ENCODE measurements at regions not wholly inside any gene's neighbourhood (a gene's known extent, or its start where the extent isn't known, plus 50 kb on each side); places are given as distances from the start of the nearest gene placed in this dataset.

DNA sequence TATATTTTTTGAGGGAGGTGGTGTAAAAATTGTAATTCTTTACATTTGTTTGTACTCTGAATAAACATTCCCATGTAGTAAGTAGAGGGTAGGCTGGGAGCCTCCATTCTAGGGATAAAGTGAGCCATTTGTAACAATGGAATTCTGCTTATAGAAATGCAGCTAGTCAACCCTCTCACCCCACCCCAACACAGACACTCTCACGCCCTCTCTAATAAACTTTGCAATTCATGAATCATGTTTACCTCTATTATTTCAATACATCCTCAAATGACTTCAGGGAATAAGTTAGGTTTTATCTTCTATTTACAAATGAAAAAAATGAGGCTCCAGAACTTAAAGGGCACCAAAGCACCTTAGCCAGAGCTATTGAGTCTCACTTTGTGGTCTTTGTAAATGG, 56.5 kb upstream of the PDZRN3 start:
- Histone ChIP-seq H3K27ac (no peak overlapping the region), H3K9me3 (no peaks in the 10 kb centered on the region), H3K4me3 (no peak overlapping the region), H3K36me3 (no peaks in the 10 kb centered on the region), H3K4me1 (no peaks in the 10 kb centered on the region), H3K27me3 (no peaks in the 10 kb centered on the region)
- WGBS, 5 donors, result 61 to 68% (median 66%) methylated on average over 1 of the region's 1 CpG
- TF ChIP-seq POLR2A (IDR thresholded peaks at IDR 0.05) (no peak), CTCF (IDR thresholded peaks at IDR 0.05) (no peak), EP300 (IDR thresholded peaks at IDR 0.05) (no peak)
- DNase-seq, result no peak
- intact Hi-C loops (cut with DNase I; ENCODE audit: low total_unique reads), result no loop called here

DNA sequence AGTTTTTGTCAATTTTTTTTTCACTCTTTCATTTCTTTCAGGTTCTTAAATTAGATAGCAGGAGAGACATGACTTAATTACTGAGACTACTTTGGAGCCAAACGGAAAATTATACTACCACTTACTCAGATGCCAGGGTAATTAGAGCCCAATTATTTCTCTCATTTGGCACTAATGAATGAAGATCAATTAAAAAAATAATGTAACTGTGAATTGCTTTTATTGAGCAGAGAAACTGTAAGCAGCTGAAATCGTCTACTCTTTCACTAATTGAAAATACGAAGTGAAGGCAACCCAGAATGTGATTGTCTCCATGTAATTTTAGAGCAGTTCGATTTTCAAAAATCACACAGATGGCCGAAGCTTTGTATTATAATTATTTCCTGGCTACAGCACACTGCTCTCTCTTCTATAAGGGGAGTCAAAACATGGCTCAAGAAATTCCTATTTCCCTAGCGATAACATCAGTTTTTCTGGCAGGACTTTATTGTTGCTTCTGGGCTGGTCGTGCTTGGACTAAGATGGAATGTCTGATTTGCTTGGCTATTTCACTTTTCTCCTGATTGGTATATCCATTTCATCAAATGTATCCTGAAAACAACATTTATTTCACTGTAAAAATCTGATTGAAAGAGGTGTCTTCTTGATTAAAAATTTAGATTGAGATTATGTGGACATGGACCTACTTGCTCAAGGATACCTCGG, 55.8 kb upstream of the PDZRN3 start:
- Histone ChIP-seq H3K27me3 (no peaks in the 10 kb centered on the region), H3K4me3 (no peak overlapping the region), H3K36me3 (no peaks in the 10 kb centered on the region), H3K27ac (no peak overlapping the region), H3K4me1 (no peaks in the 10 kb centered on the region), H3K9me3 (no peaks in the 10 kb centered on the region)
- no peak for TF ChIP-seq EP300 (IDR thresholded peaks at IDR 0.05)
- no peak for TF ChIP-seq POLR2AphosphoS5 (IDR thresholded peaks at IDR 0.05)
- TF ChIP-seq POLR2A (IDR thresholded peaks at IDR 0.05), result no peak
- TF ChIP-seq CTCF (IDR thresholded peaks at IDR 0.05), result no peak
- intact Hi-C loops (cut with DNase I; ENCODE audit: low total_unique reads), result no loop called here
- no peak for DNase-seq
- 78 to 87% (median 82%) methylated on average over 8 of the region's 8 CpGs for WGBS, 5 donors

DNA sequence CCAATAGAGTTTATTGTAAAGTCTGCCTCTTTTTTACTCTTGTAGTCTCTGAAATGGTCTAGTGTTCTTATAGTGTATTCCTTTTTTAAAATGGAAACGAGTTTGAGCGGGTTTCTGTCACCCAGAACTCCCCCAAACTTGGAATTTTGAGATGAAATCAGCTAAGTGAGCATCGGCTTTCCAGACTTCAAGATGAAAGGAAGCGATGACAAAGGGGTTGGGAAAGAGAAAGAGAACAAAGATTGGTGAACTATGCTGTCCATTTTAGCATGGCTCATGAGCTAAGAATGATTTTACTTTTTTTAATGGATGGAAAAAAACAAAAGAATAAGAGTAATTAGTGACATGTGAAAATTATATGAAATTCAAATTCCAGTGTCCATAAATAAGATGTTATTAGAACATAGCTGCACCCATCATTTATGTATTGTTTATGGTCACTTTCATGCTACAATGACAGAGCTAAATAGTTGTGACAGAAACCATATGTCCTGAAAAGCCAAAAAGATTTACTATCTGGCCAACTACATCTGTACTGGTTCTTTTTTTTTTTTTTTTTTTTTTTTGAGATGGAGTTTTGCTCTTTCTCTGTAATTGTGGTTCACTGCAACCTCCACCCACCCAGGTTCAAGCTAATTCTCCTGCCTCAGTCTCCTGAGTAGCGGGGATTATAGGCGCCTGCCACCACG, 52.7 kb upstream of the PDZRN3 start:
- no peak for DNase-seq
- Histone ChIP-seq H3K4me1 (peaks cover 0 to 4% (median 0%) of the 10 kb centered on the region in 4 donors), H3K27me3 (no peaks in the 10 kb centered on the region), H3K9me3 (no peaks in the 10 kb centered on the region), H3K27ac (no peak overlapping the region), H3K36me3 (no peaks in the 10 kb centered on the region), H3K4me3 (no peak overlapping the region)
- TF ChIP-seq POLR2AphosphoS5 (IDR thresholded peaks at IDR 0.05) (no peak), POLR2A (IDR thresholded peaks at IDR 0.05) (no peak), EP300 (IDR thresholded peaks at IDR 0.05) (no peak), CTCF (IDR thresholded peaks at IDR 0.05) (no peak)
- 84 to 87% (median 86%) methylated on average over 7 of the region's 7 CpGs for WGBS, 5 donors
- intact Hi-C loops (cut with DNase I; ENCODE audit: low total_unique reads), result no loop called here

Small RNA genes lying in the stretch of these regions (small RNA-seq; reads per million reads assigned to genes)
- 0 reads per million in 4 donors for gene RF00017

Data from stomach (tissue), 8 donors.